NCI-H187 treated with DMSO at 0.1 percent for 48 hours (cell line): ENCODE measurements at regions not wholly inside any gene's neighbourhood (a gene's known extent, or its start where the extent isn't known, plus 50 kb on each side); places are given as distances from the start of the nearest gene placed in this dataset.
"Not testable (repeated sequence)": the region's sequence is repeated elsewhere in the genome, so short reads cannot be mapped to it uniquely, and the experiment has no call there.

Experiments
- DNase-seq: peaks from one replicate; lab custom pipeline; 2025; lab: John Stamatoyannopoulos, UW

DNA sequence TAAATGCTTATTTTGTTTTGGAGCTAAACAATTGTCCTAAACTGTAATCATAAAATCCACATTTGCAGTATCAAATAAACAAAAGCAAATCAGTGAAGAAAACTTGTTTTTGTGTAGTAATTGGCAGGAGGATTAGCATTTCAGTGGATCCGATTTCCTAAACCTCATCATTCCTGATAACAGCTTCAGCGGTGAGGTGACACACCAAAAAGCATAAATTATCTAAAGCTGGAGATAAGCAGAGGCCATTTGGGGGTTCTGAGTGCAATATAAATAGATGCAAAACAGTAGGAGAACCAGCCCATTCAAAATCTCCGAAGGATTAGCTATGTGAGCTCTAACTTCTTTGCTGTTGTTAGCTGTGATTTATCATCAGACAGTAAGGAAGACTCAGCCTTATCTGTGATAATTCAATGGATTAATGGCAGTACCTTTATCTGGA is 235.8 kb downstream of the EPHA7 start:
- no peak for DNase-seq

DNA sequence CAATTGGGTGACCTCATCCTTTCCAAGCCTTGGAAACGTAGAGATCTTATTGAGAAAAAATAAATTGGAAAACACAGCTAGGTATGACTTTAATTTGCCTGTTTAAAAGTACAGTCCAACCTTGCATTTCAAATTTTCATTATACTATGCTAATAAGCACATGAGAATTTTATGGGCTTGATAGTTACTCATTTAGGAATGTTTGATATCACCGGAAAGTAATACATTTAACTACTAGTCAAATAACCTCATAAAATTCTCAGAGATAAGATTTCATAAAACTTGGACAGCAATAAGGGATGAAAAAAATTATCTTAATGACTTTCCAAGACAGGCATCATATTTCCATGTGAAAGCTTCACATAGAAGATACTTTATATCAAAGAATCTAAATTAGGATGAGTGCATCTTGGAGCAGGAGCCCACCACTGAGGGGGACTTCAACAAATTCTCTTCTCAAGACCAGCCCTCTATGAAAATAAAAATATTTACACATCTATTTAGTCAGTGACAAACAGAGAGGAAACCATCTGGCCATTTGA is 236.3 kb downstream of the EPHA7 start:
- DNase-seq = no peak

DNA sequence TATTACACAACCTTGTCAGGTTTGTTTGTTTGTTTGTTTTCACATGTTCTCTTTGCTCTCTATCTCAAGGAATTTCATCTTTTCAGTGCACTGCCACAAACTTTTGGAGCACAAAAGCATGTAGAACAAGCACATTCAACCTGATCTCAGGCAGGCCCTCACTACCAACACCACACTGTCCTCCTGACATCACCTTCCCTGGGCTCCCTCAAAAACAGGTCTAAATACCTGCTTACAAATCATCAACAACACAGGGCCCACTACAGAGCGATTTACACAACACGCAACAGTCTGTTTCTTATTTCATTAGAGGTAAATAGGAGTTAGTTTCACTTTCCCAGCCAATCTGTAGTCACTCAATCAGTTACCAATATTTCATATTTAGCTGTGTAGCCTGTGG is 241.4 kb downstream of the EPHA7 start:
- no peak for DNase-seq

DNA sequence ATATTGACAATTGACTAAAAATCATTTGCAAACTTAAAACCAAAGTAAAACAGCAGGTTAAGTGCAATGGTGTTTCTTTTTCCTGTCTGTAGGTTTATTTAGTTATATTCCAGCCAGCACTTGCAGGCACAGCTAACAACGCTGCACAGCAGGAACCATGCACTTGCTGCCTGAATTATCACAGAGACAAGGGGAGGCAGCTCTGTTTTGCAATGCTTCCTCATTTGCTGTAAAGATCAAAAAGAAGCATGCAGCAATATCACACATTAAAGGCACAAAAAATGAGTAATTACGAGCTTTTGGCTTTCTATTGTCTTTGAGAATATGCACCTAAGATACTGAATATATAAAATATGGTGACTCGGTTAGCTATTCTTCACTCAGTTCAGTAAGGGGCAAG is 241.9 kb downstream of the EPHA7 start:
- no peak for DNase-seq

DNA sequence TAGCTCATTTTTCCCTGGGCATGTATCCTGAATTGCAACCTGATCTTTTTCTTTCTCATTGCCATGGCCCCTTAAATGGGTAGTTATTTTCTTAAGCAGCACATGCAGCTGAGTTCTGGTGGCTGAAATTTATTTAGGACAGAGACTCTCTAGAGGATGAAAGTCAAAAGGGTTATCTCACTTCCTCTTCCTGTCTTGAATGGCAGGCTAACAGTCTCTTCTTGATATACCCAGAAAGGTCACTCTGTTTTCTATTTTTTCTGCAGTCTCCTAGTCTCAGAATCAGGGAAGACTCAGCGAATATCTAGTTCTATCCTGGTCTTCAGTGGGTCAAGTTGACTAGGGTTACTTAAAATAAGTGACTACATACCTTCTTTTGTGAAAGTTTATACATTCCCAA is 243.3 kb downstream of the EPHA7 start:
- DNase-seq = no peak

DNA sequence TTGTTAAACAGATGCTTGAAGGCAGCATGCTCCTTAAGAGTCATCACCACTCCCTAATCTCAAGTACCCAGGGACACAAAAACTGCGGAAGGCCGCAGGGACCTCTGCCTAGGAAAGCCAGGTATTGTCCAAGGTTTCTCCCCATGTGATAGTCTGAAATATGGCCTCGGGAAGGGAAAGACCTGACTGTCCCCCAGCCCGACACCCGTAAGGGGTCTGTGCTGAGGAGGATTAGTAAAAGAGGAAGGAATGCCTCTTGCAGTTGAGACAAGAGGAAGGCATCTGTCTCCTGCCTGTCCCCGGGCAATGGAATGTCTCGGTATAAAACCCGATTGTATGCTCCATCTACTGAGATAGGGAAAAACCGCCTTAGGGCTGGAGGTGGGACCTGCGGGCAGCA is 245.8 kb downstream of the EPHA7 start:
- not testable (repeated sequence) for DNase-seq

DNA sequence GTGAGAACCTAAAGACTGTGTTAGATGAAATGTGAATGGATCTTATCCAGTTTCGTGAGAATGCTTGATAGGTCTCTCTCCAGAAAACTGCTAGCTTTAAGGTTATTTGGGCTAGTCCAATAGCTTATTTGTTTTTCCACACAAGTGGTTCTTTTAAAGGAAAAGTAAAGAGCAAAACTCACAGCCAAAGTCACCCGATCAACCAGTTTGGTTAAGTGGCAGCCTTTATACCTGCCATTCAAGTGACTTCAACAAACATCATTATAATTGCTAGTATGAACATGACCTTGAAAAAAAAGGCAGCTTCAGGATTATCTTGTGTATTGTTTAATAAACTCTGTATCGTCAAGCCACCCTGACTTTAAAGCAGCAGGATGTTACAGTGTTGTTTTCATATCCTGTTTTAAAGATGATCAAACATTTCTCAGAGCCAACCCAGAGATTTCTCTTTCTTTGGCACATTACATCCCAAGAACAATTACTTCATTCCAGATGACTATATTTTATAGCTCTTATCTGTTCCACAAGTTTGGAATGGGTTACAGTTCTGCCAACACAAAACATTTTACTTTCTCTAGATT is 253.4 kb downstream of the EPHA7 start:
- no peak for DNase-seq

DNA sequence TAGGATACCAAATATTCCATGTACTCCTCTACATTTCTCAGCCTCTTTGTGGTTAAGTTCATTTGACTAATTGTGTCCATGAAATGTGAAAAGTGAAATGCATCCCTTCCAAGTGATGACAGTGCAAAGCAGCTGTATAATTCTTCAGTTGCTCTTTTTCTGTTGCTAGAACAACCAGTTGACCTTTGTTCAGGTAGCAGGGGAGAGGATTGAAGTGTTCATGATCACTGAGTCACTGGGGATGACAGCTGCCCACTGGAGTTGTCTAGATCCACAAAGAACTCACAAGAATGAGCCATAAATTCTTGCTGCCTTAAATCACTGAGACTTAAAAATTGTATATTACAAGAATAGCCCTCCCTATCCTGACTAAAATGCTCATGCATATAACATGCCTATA is 254.6 kb downstream of the EPHA7 start:
- no peak for DNase-seq

DNA sequence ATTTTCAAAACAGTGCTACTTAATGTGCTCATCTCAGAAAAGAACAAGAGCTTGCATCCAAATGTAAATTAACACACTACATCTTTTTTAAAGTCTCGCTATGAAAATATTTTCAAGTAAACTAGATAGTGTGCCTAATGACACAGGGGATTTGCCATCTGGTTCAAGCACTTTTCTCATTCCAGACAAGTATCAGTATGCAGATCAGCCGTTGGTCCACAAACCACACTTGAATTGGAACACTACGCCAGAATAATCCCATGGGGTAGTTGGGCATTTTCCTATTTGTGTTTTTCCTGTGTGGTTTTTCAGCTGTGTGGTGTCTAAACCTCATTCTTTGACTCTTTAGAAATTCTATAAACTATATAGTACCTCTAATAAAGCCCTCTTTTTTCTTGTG is 256.2 kb downstream of the EPHA7 start:
- no peak for DNase-seq

DNA sequence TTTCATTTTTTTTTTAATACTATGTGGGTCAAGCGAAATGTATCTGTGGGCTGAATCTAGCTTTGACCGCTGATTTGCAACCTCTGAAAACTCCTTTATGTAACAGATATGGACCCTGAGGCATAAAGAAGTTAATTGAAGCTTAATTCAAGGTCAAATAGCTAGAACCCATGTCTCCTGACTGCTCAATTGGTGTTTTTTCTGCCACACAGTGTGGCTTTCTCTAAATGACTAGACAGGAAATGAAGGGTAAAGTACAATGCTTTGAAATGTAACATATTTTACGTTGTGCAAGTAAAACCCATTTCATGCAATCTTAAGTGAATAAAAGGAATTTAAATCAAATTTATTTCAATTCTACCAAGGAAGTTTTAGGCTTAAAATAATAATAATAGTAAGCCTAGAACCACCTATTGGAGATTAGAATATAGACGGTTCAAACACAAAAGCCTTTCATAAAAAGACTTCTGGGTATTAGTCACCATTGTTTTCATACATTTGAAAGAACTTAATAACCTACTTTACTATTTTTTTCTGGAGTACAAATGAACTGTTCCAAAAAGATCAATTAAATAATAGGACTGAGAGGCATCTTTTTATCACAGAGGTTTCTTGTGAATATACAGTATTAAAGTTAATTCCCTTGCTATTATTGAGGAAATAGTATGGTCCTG is 279.8 kb downstream of the EPHA7 start:
- no peak for DNase-seq

DNA sequence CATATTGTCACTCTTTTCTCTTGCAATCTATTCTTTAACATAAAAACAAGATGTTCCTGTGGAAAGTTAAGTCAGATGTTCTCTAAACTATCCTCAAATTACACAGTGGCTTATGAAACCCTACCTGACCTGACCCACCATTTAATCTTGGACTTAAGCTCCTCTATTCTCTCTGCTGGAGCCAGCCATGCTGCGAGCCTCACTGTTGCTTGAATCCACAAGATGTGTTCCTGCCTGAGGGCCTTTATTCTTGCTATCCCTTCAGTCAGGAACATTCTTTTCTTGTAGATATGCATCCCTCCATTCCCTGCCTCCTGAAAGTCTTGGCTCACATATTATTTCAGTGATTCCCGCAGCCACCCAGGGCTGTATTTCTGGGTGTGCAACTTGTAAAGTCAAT is 283.2 kb downstream of the EPHA7 start:
- no peak for DNase-seq

DNA sequence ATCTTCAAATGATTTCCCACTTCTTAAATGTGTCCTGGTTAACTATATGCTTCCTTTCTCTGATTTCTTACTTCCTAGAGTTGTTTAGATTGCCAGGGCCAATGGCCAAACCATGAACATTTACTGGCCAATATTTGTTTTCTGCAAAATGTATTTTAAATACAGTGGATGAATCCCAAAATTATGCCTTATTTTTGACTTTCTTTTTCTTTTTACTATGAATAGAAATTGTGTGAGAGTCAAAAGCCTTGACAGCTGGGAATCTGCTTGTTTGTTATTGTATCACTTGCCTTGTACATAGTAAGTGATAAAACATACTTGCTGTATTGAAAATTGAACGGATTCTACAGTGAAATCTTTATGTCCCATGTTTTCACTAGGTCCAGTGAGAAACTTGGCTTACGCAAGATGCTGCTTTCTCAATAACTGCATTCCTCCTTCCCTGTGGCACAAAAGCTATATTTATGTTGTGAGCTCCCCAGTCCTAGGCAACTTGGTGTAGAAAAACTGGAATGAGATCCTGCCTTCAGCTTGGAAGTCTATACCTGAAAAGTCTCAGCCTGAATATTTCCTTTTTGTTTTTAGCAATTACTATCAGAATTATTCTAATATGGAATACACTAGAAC is 295.2 kb downstream of the EPHA7 start:
- no peak for DNase-seq

DNA sequence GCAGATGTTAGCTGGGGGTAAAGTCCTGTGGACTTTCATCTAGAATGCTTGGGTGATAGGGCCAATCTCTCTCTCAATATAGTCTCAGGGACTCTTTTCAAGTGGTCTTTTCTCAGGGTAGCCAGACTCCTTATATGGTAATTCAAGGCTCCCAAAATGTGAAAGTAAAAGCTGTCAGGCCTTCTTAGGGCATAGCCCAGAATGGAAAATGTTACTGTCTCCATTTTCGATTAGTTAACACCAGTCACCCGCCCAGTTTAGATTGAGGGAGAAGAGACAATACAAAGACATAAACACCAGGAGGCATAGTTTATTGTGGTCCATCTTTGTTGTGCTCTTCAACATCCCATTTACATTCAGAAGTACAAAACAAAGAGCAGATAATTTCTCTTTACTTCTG is 295.8 kb downstream of the EPHA7 start:
- no peak for DNase-seq

DNA sequence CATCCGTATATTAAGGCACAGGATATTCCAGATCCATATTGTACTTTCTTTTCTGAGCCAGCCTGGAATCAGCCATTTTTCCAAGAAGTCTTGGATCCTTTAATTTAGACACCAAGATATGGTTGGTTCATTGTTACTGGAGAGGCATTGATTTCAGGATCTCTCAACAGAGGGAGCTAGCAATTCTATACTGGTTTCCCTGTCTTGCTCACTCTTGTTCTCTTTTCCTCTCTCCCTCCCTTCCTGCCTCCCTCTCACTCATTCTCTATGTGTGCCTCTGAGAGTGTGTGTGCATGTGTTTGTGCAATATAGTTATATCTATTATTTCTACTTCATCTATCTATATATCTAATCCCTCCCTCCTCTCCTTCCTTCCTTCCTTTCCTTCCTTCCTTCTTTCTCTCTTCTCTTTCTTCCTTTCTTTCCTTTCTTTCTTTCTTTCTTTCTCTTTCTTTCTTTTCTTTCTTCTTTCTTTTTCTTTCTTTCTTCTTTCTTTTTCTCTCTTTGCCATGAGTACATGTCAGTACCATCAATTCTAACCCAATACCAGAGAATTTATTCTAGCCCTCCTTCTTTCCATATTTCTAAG is 299.1 kb downstream of the EPHA7 start:
- DNase-seq = no peak

DNA sequence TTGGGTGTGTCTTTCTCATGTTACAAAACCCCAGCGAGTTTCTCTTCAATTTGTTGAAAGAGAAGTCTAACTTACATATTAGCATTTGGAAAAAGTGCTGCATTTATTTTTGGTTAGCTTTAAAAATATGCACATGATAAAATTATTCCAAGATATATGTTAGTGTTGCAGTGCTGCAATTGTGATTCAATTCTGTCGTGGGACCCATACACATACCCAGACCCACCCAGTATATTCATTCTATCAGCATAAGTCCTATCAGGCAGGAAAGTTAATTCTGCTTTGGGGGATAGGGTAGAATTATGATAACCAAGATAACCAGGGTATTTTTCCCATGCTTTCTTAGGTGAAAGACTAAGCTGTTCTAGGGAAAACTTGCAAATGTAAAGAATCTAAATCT is 313.5 kb downstream of the EPHA7 start:
- DNase-seq = no peak

DNA sequence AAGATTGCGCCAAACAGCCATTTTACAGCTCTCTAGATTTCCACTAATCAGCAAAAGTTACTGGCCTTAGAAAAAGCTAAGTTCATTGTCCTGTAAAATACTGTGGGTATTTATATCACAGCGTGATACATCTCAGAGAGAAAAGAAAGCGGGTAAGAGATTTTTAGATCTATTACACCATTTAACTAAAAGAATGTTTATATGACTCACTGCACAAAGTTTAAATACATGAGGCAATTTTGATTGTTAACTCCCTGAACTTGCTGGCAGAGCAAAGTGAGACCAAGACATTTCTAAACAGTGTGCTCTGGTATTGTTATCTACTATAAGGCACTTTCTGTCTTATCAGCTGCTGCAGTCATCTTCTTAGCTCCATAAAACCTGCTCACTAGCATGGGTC is 314.3 kb downstream of the EPHA7 start:
- no peak for DNase-seq

DNA sequence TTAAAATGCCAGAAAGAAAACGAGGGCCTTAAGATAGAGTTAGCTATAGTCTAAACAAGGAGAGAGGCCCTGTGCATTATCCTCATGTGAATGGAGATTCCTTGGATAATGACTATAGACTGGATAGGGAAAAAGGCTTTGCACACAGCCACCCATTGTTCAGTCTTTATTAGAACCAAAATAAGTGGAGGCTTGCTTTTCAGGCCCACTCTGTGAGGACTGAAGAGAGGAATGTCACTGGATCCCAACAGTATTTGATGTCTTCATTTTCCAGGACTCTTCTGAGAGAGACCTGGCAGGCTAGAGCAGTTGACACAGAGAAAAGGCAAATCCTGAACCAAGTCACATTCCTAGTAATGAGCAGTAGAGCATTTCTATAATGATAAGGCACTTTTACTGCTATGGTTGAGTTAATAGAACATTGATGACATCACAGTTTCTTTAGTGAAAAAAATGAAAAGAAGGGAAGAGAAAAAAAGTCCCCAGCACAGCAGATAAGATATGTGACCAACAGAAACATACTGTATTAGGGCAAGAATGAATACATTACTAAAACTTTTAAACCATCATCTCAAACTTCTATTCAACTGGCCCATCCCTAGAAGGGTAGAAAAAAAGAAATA is 315.1 kb downstream of the EPHA7 start:
- DNase-seq = no peak

DNA sequence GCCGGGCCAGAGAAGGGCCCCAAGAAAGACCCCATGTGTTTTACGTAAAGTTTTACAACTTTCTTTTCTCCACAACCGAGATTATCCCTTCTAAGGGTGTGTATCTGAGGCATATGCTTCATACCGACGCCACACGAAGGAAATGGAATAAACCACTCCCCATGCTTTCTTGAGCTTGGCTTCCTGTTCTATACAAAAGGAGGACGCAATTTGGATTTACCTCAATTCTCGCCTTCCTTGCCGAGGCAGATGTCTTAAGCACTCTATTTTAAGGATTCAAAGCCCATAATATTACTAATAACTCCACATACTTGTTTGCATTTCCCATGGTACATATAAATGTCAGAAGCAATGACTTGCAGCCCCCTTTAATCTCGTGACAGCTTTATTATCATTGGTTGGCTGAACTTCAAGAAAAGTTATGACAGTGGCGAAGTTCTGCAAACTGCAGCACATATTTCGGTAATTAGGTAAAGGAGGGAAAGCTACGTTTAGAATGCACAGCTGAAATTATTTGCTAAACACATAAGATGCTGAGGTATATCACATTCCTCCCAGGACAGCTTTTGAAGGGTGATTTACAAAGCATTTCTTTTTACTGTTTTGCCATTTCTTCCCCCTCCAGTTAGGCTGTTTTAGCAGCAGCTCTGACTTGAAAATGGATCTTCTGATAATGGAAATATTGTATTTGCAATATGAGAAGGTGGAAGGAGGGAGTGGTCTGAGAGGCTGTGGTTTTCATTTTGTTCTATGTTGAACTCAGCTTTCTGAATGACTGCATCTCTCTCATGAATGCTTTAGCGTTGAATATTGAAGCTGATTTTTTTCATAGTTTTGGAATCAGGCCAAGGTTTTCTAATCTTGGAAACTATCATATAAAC is 330.5 kb downstream of the EPHA7 start:
- DNase-seq = peak; percentile 46

DNA sequence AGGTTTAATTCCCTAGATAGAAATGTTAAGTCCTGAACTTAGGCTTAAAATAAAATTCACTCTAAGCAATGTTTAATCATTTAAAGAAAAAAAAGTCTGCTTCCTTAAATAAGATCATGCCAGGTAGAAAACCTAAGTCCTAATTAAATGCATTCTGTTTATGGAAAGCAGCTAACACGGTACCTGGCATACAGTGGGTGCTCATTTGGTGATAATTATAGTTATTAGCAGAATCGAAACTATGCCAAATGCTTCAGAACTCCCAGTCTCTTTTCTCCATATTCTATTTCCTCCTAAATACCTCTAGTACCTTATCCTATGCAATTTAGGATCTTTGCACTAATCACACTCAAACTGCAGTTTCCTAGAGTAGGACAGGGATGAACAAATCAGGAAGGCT is 331.8 kb downstream of the EPHA7 start:
- no peak for DNase-seq

DNA sequence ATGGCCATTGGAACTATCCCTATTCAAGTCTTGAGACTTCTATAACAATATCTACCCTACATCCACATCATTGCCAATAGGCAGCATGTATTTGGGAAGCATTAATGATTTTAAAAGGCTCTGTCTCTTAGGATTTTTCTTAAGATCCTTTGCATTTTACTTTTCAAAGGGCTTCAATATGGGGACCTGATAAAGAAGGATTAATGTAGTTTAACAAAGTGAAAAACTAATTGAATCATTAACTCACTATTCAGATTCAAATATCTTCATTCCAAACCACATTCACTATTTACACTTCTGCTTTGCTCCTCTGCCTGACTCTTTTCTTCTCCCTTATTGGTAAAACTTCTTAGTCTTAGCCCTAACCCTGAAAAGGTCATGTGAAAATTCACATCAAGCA is 333.0 kb downstream of the EPHA7 start:
- DNase-seq = no peak

DNA sequence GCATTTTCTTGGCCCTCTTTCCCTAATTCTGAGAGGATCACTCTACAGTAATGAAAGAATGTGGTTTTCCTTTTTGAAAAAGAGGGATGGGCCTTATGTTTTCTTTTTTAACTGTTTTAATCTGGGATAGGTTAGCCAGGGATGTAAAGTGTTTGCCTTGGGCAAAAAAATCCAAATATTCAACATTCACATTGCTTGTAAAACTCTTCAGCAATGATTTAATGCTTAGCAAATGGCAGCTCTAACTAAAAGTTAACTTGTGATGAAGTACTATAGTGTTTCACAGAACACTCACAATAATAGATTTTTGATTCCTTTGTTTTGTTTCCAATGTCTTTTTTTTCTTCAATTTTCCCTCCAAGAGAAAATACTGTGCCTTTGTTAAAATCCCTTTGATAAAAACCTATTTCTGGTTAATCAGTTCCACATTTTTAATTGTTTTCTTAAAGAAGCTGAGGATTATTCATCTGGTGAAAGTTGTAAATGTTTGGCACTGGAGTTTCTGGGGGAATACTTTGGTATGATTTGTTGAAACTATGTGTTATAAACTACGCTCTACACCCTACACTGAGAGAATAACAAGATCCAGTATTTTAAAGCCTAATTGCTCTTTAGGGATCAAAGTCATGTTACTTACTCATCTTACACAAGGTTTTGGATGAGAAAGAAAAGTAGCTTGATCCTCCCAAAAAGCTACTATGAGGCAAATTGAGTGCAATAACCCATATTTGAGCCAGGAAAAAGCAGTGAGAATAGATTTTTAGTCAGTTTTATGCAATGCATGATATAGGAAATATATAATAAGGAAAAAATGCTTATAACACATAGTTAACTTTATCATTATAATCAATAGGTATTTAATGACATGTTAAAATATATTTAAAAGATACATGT is 335.8 kb downstream of the EPHA7 start:
- DNase-seq = no peak
